ENCODE measurements at regions not wholly inside any gene's neighbourhood (a gene's known extent, or its start where the extent isn't known, plus 50 kb on each side); places are given as distances from the start of the nearest gene placed in this dataset.

- Histone ChIP-seq H3K9me1 (replicated peaks; ENCODE audit: control insufficient read depth, extremely low read depth, insufficient read depth, low read length) (no peaks in the 10 kb centered on the region), H3K27me3 (ENCODE audit: control insufficient read depth in 2 of 2, insufficient read depth in 2 of 2, low read length in 2 of 2) (no peaks in the 10 kb centered on the region), H3K79me2 (ENCODE audit: control insufficient read depth, insufficient read depth, low read length) (no peaks in the 10 kb centered on the region), H3K36me3 (ENCODE audit: control insufficient read depth in 2 of 2, extremely low read depth in 1 of 2, insufficient read depth in 2 of 2, low read length in 2 of 2) (no peaks in the 10 kb centered on the region), H3K9me3 (replicated peaks; ENCODE audit: control insufficient read depth, insufficient read depth, low read length) (no peaks in the 10 kb centered on the region), H3K4me1 (ENCODE audit: control insufficient read depth, extremely low read depth, insufficient read depth, low read length) (no peaks in the 10 kb centered on the region), H3K4me3 (replicated peaks in 1 of 3; ENCODE audit: insufficient read depth in 1 of 3, low read depth in 1 of 3, low read length in 3 of 3) (no peak overlapping the region), H3K27ac (ENCODE audit: insufficient read depth, low read depth, low read length) (no peak overlapping the region), H3K4me2 (ENCODE audit: insufficient read depth, low read length) (no peak overlapping the region), H2AFZ (ENCODE audit: low read depth, low read length) (no peak overlapping the region), H3K9ac (replicated peaks; ENCODE audit: extremely low read depth, insufficient read depth, low read length) (no peak overlapping the region), H4K20me1 (replicated peaks; ENCODE audit: control insufficient read depth, extremely low read depth, insufficient read depth, low read length) (no peaks in the 10 kb centered on the region)
- POLR2A ChIA-PET: no interaction called here
- intact Hi-C loops (cut with micrococcal nuclease) (no loop called here), dilution Hi-C loops (cut with MboI; ENCODE audit: extremely low pct_ligation_motif_present, low sequenced_read_pairs) (no loop called here)
- no peak for FAIRE-seq
- BruUV-seq (replicated peaks): no TSS peak
- DNase-seq (ENCODE audit: low read depth, low spot score): no peak
- TF ChIP-seq POLR2AphosphoS5 (IDR thresholded peaks at IDR 0.05; ENCODE audit: insufficient read depth, low read depth, low read length) (no peak), MAX (IDR thresholded peaks at IDR 0.05; ENCODE audit: insufficient read depth, insufficient read length) (no peak), JUN (IDR thresholded peaks at IDR 0.05; ENCODE audit: borderline replicate concordance, insufficient read depth, insufficient read length, low read depth) (no peak), CTCF (IDR thresholded peaks at IDR 0.05; ENCODE audit: extremely low read depth in 1 of 2, insufficient read depth in 1 of 2, low read depth in 1 of 2, low read length in 2 of 2) (no peak), POLR2A (IDR thresholded peaks at IDR 0.05; ENCODE audit: low read depth, low read length) (no peak), MYC (IDR thresholded peaks at IDR 0.05; ENCODE audit: low read depth, low read length) (no peak), FOS (IDR thresholded peaks at IDR 0.05; ENCODE audit: borderline replicate concordance, insufficient read depth, low read length) (no peak), EZH2 (IDR thresholded peaks at IDR 0.05; ENCODE audit: borderline replicate concordance, low read depth, low read length, severe bottlenecking) (no peak), GATA2 (IDR thresholded peaks at IDR 0.05; ENCODE audit: insufficient read depth, insufficient read length, low read depth, low read length) (no peak)
- CTCF ChIA-PET: no interaction called here
Measured at GRCh38 chr4:3672465-3672831, 93.7 kb upstream of the ADRA2C start.

All from endothelial cell of umbilical vein (primary cell).